GM21423 (cell line): ENCODE measurements at regions not wholly inside any gene's neighbourhood (a gene's known extent, or its start where the extent isn't known, plus 50 kb on each side); places are given as distances from the start of the nearest gene placed in this dataset.

ENCODE experiments used
- ATAC-seq: cut with Tn5 transposase; IDR thresholded peaks from one replicate; pipeline ENCODE4 v1.9.1; 2021; ENCODE audit warnings: mild to moderate bottlenecking, moderate library complexity; ENCODE audit not compliant: unreplicated experiment

DNA sequence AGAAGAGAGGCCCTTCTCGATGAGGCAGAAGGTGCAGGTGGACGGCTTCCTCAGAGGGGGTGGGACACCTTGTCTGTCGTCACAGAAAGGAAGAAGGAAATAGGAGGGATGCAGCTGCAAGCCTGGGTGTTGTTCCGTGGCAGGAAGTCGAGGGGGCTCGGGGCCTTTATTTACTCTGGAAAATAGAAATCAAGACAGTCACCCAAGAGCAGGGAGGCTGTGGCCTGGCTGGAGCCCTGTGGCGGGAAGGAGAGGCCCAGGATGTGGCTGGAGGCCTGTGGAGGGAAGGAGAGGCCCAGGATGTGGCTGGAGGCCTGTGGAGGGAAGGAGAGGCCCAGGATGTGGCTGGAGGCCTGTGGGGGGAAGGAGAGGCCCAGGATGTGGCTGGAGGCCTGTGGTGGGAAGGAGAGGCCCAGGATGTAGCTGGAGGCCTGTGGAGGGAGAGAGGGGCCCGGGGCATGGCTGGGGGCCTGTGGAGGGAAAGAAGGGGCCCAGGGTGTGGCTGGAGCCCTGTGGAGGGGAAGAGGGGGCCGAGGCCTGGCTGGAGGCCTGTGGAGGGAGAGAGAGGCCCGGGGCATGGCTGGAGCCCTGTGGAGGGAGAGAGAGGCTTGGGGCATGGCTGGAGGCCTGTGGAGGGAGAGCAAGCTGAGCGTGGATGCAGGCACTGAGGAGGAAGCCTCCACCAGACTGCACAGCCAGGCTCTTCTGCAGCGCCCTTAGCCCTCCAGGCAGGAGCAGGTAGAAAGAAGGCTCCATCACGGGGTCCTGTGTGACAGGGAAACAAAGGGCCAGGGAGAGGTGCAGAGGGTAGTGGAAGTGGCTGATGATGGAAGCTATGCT lies 97.3 kb upstream of the SFMBT2 start:
- no peak for ATAC-seq

DNA sequence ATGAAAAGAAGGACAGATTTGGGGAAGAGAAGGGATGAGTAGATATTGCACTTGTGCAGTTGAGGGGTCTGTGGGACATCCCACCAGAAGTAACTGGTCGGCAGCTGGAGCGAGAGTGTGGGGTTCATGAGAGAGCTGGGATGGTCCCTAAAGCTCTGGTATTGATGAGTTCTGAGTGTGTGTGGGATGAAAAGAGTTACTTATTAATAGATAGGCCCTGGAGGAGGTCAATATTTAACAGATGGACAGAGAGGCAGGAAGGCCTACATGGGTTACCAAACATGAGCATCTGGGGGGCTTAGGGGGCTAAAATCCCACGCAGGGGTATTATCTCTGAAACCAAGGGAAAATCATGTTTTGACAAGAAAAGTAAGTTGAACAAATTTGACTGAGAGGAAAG lies 95.7 kb upstream of the SFMBT2 start:
- ATAC-seq = no peak

DNA sequence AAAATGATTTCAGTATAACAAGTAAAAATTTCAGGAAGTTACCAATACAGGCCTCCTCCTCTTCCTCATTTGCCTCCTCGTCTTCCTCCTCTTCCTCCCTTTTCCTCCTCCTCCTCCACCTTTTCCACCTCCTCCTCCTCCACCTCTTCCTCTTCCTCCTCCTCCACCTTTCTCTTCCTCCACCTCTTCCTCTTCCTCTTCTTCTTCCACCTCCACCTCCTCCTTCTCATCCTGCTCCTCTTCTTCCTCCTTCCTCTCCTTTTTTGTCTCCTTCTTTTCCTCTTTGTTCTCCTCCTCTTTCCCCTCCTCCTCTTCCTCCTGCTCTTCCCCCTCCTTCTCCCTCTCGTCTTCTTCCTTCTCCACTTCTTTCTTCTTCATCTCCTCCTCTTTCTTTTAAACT lies 94.4 kb upstream of the SFMBT2 start:
- no peak for ATAC-seq

DNA sequence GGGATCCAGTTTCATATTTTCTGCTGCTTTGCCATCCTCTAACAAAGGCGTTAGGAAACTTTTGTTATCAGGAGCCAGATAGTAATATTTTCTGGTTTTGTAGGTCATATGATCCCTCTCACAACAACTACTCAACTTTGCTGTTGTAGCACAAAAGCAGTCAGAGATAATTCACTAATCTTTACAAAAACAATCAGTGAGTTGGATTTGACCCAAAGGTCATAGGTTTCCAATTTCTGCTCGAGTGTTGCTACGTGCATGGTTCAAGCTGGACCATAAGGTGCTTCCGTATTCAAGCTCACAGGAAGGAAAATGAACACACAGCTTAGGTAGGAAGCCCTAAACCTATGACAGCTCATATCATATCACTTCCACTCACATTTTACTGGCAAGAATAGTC lies 92.4 kb upstream of the SFMBT2 start:
- no peak for ATAC-seq

DNA sequence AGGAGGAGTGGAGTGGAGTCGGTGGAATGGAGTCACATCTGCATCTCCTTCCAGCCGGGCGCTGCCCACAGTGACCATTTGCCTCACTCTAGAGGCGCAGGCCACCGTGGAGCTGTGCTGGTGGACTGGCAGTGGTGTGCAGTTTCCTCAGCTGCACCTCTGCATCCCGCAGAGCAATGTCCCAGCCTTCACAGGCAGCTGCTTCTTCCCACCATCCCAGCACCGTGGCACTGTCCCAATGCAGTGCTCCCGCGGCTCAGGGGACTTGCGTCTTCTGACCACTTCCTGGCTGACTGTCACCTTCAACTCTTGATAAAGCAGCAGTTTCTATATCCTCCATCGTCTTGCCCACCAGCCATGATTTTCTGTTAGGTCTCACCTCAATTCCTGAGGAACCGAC lies 90.3 kb upstream of the SFMBT2 start:
- ATAC-seq = no peak

DNA sequence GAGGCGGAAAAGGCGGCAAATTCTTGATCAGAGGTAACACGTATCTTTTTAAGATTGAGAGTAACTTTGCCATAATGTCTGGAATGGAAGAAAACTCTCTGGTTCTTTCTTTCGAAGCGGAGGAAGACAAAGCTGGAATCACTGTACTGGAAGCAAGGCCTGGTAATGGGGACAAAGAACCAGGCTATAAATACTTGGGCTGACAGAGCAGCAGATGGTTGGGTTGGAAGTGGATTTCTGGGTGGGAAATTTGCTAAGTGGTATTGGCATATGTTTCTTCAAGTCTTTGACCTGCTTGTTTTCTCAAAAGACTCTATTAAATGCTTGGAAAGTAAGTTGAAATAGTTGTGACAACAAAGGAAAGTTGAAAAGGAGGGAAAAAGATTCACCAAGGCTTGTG lies 87.3 kb upstream of the SFMBT2 start:
- ATAC-seq = no peak

DNA sequence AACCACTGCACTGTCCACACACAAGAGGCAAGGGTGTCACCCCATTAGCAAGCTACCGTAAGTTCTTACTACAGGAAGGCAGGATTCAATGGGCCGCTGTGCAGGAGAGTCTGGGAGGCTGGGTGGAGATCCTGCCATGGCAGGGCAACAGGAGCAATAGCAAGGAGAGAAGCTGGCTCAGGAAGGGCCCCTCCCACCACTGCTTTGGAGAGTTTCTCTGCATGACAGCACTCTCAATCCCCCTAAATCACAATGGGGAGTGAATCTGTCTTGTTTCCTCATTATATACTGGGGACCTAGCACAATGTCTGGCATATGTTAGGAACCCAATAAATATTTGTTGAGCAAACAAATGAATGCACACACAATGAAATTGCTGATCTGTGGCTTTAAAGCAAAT lies 83.2 kb upstream of the SFMBT2 start:
- no peak for ATAC-seq

DNA sequence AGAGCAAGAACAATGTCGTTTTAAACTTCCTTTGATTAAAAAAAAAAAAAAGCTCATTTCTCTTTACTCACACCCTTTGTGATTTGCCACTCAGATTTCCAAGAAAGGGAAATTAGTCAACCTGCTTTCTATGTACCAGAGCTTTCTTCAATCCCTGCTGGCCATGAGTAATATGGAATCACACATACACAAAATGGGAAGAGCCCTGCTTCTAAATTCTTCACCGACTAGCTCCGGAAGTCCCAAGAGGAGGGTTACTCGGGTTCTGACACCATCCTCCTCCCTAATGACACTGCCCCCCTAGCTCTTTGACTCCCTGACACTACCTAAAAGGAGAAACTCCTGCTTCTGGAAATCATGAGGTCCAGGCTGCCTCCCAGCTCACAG lies 81.8 kb upstream of the SFMBT2 start:
- no peak for ATAC-seq

DNA sequence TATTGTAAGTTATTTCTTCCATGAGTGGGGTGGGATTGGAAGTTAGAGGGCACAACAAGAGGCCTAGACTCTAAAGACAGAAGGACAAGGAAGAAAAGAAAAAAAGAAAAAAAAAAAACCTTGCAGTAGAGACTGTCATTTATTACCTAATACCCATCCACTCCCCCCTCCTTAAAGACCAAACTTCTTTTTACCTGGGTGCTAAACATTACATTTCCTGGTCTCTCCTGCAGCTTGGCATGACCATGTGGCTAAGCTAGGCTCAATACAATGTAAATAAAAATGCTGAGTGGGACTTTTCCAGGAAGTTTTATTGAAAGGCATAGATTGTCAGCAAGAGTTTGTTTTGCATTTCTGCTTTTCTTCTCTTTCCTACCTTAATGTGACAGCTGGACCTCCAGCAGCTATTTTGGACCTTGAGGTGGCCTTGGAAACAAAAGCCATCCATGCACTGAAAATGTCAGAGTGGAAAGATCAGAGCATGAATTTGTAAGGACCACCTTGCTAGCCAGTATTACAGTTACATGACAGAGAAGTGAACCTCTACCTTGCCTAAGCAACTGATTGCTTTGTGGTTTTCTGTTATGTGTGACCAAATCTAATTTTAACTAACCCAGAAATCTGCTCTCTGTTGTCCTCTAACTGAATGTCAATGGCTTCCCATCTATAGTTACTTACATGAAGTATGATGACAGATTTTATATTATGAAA lies 81.3 kb upstream of the SFMBT2 start:
- ATAC-seq = peak; percentile 77

DNA sequence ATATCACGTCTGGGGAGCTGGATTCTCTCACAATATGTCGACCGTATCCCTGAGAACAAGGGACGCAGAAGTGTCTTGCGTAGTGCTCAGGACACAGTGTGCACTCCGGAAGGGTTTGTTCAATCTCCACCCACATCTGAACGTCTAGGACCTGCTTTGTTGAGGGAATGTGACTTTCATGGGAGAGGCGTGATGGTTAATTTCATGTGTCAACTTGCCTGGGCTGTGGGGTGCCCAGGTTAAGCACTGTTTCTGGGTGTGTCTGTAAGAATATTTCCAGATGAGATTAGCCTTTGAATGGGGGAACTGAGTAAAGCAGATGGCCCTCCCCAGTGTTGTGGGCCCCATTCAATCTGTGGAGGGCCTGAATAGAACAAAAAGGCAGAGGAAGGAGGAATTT lies 80.4 kb upstream of the SFMBT2 start:
- ATAC-seq = no peak

DNA sequence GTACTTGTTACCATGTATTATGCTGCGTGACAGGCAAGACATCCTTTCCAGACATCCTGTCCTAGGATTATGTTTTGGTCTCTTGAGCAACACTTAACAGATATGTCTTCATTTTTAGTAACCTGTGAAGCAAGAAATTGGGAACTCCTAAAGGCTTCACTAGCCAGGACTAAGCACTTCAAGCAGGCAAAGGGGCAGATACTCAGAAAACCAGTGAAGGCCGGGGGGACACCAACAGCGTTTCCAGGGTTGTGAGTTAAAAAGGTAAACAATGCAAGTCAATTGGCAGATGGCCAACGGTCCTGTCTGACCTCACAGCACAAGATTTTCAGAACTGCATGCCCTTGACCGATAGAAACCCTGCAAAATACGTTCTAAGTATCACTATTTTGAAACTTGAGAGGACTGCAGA lies 77.6 kb upstream of the SFMBT2 start:
- no peak for ATAC-seq

DNA sequence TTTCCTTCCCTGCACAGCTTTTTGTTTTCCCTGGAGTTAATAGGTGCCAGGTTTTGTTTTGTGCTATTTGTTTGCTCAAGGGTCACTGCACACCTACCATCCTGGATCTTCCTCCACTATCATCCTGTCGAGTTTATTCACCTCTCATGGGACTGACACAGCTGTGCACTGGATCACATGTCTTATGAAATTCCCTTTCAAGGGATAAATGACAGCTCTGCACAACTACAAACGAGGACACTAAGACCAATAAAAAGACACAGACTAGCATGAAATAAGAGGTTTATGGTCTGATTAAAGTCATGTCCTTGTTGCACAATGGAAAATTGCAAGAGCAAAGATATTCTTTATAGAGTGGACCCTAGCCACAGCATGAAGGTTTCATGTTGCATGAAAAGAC lies 76.7 kb upstream of the SFMBT2 start:
- ATAC-seq = no peak

DNA sequence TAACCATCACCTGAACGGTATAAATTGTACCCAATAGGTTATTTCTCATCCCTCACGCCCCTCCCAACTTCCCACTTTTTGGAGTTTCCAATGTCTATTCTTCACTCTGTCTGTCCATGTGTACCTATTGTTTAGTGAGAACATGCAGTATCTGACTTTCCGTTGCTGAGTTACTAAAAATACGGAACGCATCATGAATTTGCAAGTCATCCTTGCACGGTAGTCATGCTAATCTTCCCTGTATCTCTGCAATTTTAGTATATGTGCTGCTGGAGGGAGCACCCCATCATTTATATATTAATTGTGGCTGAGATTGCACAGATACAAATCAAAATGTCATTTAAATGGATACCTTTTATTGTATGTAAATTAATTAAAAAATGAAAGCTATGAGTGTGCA lies 75.7 kb upstream of the SFMBT2 start:
- ATAC-seq = no peak

DNA sequence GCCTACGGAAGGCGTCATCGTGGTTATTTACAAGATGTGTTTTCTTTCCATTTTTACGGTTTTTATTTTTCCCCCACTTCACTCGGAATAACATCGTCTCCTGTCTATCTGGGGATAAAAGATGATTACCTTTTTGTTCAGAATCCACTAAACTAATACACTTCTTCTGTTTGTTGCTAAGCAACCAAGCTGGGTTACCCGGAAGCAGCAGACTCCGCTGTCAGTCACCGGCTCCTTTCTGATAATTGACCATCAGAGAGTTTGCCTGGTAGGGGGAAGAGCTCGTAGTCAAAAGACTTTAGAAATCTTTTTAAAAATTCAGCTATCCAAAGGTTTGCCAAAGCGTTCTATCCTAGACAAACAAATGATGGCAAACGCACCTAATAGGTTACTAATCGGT lies 75.0 kb upstream of the SFMBT2 start:
- ATAC-seq = no peak

DNA sequence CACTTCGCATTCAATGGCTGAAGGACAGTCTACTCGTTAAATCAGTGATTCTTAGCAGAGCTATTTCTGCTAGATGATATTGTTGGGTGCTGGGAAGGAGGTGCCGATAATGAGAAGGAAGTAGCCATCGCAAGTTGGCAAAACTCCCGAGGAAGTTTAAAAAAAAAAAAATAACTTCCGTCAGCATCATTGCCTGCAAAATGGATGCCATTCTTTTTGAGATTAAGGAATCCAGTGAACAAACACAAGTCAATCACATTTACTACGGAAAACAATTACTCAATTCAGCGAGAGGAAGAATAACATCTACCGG lies 74.4 kb upstream of the SFMBT2 start:
- no peak for ATAC-seq

DNA sequence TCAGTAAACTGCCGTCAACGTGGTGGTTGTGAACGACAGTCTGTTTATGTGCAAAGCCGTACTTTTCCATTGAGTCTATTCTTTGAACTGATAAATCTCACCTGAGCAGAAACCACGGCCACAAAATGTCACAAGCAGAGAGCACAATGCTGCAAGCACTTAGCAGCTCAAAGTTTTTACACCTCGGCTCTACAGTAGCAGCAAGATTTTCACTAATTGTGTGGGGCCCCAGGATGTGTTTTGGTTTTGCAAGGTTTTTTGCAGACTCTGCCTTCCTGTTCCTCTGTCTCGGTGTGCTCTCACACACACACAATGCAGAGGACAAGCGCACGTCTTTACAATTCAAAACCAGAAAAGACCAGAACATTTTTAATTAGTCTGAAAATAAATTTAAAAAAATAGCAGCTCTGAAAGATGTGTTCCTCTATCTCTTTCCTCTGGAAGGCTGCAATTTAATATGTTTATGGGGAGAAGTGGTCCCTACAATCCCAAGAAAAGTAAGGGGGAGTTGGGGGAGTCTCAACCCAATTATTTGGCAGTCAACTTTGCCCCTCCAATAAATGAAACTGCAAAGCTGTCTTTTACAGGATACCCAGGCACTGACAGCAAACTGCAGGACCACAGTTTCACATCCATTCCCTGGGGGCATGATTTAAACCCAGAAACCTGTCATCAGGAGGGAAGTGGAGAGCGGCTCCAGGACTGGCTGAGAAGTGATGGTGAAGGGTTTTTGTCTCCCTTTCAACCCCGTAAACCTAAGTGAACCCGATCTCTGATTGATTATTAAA lies 73.8 kb upstream of the SFMBT2 start:
- ATAC-seq = peak; percentile 55

DNA sequence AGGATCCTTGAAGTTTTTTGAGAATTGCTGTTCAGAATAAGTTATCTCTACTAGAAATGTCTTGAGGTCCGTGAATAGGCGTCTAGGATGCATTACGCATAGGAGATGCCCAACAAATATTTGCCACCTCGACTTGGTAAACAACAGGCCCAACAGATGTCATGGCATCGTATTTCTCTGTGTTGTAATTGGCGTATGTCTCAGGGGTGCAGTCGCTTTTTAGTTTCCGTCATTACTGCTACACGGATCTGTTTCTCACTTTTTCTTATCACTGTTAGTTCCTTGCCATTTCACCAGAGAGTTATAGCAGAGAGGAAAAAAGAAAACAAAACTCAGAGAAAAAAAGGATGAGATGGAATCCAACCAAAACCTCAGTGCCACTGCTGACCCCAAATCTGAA lies 73.0 kb upstream of the SFMBT2 start:
- no peak for ATAC-seq

DNA sequence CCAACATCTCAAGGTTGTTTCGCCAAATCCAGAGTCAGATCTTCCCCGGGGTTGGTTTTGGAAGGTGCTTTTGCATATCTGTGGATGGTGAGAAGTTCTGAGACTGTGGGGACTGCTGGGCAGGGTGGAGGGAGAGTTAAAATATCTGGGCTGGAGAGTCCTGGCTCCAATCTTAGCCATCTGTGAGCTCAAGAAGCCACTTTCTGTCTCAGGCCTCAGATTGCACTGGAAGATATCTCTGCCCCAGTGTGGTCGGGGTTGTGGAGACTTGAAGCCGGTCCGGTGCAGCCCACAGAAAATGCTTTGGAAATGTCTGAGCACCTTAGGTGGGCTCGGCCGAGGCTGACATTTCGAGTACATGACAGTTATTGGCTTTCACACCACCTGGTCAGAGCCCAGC lies 72.2 kb upstream of the SFMBT2 start:
- no peak for ATAC-seq

DNA sequence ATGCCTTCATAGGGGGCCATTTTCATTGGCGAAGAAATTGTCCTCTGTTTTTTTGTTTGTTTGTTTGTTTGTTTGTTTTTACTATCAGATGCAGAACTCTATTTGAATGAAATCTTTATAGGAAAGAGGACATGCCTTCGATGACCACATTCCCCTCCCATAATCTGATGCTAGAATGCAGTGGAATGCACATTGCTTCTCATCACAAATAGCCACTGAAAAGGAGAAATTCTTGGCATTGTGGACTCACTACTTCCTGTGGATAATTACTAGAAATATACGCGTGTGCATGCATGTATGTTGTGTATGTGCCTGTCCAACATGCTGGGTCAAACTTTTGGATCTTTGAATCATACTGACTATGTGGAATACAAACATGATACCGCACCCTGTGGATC lies 70.5 kb upstream of the SFMBT2 start:
- ATAC-seq = no peak

DNA sequence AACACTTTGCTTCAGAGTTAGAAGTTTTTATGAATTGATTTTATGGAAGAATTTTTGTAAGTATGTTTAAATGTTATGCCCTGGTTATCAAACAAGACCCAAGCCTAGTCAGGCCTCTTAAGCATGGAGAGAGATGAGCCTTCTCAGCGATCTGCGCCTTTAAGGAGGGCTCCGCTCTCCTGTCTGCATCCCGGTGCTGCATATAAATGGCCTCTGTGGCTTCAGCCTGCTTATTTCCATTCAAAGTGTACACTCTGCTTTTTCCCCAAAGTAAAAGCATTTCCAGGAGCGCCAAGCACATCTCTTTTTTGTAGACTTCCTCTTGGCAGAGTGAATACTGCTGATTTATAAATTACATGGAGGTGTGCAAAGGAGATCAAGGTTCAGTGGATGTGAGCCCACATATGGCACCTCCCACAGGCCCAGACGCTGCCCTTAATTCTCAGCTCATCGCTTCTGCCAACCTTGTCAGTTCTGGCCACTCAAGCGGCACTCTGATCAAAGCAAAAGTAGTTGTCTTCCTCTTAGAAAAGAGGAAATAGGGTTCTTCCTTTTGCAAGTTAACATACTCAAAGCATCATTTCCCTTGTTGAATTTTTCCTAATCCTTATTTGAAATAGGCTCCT lies 70.0 kb upstream of the SFMBT2 start:
- ATAC-seq = peak; percentile 56

DNA sequence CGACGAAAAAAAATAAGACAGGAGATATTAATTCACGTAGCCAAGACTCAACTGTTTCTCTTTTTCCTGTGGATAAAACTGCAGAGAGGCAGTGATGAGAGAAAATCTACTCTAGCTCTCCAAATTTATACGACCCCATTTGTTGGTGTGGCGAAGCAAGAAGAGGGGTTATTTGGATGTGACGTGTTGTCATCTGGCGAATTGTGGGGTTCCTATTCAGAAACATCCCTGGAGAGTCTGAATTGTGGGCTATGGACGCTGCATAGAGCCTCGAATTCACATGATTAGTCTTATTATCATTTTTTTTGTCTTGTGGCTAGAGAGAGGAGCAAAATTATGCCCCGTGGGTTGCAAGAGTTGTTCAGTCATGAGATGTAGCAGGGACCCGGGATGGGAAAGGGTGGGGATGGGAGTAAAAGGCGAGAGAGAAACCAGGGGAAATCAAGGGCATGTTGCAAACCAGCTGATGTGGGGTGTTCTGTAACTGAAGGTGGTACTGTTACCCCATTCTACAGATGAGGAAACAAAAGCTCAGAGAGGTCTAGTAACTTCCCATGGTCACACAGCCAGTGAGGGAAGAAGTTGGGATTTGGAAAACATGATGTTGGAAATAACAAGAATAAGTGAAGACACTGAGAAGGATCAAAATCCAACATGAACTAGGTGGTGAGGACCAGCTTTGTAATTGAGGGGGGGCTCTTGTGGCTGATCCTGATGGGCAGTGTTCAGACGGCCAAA lies 69.2 kb upstream of the SFMBT2 start:
- ATAC-seq = no peak
